Fibroblast of skin of right quadriceps (primary cell): ENCODE measurements at regions not wholly inside any gene's neighbourhood (a gene's known extent, or its start where the extent isn't known, plus 50 kb on each side); places are given as distances from the start of the nearest gene placed in this dataset.
"Not testable (repeated sequence)": the region's sequence is repeated elsewhere in the genome, so short reads cannot be mapped to it uniquely, and the experiment has no call there.

Source experiments
- DNase-seq: peaks from one replicate; pipeline ENCODE4 v3.0.0-alpha.2; 2013

DNA sequence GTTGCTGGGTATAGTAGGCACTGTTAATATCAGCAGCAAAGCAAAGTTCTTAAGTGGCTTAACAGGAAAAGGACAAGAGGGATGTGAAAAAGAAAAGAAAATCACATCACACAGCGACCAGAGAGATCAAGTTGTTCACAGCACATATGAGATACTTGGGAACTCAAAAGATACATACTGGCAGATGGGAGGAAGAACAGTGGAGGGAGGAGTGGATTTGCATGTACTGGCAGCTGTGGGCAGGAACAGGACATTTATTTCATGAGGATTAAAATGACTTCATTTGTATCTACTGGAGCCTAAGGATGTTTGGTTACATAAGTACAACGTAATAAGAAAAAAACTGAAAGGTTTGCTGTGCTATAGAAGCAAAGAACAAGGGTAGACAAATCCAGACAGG is 136.5 kb upstream of the IFNG-AS1 start:
- DNase-seq = no peak

DNA sequence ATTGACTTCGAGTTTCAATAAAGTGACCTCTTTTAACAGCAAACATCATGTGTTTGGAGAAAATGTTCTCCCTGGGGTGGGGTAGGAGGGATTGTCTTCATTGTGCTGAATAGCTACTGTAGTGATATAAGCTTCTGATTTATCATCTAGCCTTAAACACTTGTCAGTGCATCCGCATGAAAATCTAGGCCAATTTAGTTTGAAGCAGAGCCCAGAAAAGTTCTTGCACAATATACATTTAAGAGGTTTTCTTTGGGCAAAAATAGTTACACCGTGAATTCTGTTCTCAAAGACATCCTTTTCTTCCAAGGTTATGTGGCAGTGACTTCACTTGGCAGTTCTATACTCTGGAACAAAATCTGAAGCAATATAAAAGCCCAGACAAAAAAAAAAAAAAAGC is 136.0 kb upstream of the IFNG-AS1 start:
- peak; percentile 73 for DNase-seq

DNA sequence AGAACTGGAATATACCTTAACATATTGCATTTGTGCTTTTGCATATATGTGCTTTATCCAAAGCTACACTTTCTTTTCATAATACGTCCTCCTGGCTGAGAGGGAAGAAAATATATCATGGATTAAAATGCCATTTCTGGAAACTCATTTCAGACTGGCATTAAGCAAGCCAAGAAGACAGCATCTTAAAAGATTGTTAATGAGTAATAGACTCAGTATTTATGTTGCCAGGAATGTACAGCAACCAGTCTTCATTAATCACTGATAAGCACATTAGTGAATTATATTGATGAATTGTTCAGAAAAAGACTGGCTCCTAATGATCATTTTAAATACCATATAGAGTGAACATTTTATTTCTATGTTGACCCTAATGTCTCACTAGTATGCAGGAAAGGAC is 134.9 kb upstream of the IFNG-AS1 start:
- DNase-seq = peak; percentile 11

GRCh38 chr12:67855103-67855502 is 134.1 kb upstream of the IFNG-AS1 start:
- no peak for DNase-seq

DNA sequence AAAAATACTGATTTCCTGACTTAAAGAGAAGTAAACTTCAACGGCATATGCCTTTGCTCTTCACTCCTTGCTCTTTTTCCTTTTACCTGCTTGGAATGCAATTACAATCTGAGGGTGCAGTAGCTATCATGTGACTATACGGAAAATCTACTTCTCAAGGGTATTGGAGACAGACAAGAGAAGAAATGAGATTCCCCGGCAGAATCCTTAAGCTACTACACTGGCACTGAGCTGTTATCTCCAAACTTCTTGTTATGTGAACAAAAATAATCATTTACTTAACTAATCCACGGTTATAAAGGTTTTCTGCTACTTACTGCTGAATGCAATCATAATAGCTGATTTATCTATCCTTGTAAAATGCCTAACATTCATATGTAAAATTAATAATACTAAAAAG is 118.0 kb upstream of the IFNG-AS1 start:
- DNase-seq = no peak

DNA sequence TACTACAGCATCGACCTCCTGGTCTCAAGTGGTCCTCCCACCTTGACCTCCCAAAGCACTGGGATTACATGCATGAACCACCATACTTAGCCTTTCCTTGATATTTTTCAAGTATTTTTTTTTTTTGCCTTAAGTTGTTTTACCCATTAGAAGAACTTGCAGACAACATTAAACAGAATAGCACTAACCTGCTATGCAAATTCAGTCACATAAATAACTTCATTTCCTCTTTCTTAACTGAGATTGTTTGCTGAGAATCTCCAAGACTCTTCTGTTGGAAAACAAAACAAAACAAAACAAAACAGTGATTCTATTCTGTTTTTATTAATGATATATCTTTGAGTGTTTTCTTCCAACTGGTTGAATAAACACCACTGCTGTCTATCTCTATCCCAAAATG is 115.9 kb upstream of the IFNG-AS1 start:
- DNase-seq = no peak

GRCh38 chr12:67876305-67876915 is 112.8 kb upstream of the IFNG-AS1 start:
- DNase-seq = no peak

- no peak for DNase-seq
Observed at GRCh38 chr12:67877727-67878126, 111.5 kb upstream of the IFNG-AS1 start.

- DNase-seq = no peak
Observed at GRCh38 chr12:67879937-67880336, 109.3 kb upstream of the IFNG-AS1 start.

DNA sequence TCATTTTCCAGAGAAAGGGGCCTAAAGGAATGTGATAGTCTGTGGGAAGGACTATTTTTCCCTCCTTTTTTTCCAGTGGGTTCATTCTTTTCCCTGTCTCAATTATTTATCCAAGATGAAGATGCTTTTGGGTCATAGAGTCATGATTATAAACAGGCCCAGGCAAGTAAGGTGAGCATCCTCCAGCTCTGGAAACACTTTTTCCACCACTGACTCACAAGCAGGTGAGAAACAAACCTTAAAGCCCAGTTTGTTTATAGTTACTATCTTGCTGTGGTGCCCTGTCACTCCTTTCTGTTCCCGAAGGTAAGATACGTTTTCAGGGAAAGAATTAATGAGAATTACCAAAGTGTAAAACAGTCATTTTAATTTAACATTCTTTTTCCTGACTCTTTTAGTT is 107.7 kb upstream of the IFNG-AS1 start:
- no peak for DNase-seq

DNA sequence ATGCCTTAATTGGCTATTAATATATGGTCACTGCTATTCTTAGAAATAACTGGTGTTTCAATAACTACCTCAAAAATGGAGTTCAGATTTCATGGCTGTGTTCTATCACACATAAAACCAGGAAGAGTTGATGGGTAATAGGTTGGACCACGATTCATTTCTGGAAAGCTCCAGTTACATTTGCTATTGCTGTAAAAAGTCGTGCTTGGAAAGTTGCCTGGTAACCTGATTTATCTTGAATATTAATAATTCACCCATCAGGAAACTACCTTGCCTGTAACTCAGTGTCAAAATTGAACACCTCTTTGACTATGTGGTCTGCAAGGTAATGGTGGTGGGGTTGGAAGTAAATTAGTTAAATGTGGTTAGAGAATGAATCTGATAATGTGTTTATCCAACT is 104.7 kb upstream of the IFNG-AS1 start:
- DNase-seq = no peak

DNA sequence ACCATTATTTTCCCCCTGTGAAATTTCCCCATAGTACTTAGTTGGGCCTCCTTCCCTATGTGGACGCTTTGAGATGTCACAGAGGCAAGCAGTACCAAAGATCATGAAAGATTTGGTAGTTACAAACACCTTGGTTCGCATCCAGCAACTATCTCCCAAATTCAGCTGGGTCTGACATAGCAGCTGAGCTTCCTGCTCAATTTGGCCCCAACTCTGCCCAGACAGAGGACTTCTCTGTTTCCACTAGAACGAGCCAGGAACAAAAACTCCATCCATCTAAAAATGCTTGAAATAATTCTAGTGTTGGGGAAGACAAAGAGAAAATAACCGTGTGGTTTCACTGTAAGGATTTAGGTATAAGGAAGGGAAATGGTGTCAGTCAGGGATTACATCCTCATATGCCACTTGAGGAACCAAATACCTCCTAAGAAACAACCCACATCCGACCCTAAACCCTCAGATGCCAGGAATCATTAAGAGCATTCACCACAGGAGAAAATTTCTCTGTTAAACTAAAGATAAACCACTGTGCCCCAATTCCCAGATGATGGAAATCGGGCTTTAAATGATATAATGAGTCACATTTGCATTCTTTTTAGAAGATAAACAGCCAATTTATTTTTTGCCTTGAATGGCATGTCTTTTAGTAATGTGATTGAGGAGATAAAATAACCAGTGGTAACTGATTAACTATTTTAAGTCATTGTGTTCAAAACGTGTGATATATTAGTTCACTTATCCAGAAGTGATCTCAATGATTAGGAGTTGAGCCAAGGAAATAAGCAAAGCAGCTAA is 103.7 kb upstream of the IFNG-AS1 start:
- peak; percentile 54 for DNase-seq

- no peak for DNase-seq
Observed at GRCh38 chr12:67887065-67887464, 102.2 kb upstream of the IFNG-AS1 start.

GRCh38 chr12:67889931-67890330 is 99.3 kb upstream of the IFNG-AS1 start:
- no peak for DNase-seq

DNA sequence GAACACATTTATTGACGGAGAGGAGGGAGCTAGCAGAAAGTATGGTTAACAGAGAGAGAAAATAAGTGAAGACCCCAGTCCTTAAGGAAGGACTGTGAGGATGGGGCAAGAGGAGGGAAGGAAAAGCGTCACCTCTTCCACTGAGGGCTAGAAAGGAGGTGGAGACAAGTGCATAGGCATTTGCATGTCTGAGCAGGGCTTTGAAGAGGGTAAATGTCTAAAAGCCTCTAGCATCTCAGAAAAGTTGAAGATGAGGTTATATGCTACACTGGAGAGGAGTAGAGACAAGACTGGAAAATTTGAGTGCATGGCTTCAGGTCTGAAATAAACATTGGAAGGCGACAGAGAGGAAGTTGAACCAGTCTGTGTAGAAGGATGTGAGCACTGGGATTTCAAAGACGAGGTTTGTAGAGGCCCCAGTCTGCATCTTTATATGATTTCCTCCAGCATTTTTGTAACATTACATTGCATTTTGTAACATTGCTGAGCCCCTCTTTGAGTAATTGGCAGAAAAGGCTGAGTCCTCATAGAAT is 98.5 kb upstream of the IFNG-AS1 start:
- peak; percentile 20 for DNase-seq

GRCh38 chr12:67891596-67891995 is 97.7 kb upstream of the IFNG-AS1 start:
- no peak for DNase-seq

GRCh38 chr12:67892259-67893021 is 96.8 kb upstream of the IFNG-AS1 start:
- DNase-seq = no peak

DNA sequence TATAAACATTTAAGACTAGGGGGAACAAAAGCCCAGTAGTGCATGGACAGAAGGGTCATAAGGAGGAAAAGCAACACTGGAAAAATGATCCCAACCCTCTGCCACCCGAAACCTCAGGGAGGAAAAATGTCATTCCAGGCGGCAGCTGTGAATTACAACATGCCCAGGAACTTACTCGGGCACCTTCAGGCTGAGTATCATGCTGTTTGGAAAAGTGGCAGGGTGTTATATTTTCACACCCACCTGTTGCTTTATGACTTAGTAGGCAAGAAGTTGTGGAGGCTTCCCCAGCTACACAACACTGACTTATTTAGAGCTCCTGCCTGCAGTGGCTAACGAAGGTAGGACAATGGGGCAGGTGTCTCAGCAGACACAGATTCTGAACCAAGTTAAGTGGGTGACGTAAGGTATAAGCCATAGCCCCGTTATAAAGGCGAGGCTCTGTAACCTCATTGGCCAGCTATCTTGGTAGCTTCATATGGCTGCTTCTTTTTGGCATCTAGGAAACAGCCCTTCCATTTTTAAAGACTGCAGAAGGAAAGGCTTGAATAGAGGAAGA is 96.1 kb upstream of the IFNG-AS1 start:
- DNase-seq = no peak

GRCh38 chr12:67900418-67900817 is 88.8 kb upstream of the IFNG-AS1 start:
- DNase-seq = not testable (repeated sequence)

DNA sequence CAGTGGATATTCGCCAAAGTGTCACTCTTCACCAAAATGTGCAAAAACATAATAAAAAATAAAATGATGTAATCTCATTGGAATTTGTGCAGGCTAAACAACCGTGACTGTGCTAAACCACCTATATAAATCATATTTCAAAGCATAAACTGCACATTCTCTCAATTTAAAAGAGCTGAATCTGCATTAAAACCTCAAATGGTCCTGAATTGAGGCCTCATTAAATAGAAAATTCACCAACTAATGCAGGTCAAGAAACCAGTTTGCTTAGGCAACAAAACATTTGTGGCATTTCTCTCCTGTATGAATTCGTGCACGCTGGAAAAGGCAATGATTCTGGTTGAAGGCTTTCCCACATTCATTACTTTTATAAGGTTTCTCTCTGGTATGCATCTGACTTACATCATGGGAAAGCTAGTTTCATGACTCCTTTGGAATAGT is 80.1 kb upstream of the IFNG-AS1 start:
- peak; percentile 93 for DNase-seq

DNA sequence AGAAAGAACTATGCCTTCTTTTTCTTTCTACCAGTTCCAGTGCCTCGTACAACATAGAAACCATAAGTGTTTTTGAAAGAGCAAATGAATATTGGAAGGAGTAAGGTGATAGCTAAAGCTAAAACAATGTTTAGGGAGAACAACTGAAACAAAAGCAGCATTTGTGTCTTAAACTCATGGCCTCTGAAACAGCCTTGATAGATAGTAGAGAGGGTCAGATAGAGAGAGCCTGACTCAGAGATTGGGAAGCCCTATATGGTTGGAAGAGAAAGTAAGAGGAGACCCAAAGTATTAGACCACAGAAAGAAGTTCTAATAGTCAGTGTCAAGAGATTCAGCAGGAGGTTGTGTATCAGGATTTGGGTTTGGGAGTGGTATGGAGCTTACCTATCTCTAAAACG is 79.6 kb upstream of the IFNG-AS1 start:
- peak; percentile 38 for DNase-seq

DNA sequence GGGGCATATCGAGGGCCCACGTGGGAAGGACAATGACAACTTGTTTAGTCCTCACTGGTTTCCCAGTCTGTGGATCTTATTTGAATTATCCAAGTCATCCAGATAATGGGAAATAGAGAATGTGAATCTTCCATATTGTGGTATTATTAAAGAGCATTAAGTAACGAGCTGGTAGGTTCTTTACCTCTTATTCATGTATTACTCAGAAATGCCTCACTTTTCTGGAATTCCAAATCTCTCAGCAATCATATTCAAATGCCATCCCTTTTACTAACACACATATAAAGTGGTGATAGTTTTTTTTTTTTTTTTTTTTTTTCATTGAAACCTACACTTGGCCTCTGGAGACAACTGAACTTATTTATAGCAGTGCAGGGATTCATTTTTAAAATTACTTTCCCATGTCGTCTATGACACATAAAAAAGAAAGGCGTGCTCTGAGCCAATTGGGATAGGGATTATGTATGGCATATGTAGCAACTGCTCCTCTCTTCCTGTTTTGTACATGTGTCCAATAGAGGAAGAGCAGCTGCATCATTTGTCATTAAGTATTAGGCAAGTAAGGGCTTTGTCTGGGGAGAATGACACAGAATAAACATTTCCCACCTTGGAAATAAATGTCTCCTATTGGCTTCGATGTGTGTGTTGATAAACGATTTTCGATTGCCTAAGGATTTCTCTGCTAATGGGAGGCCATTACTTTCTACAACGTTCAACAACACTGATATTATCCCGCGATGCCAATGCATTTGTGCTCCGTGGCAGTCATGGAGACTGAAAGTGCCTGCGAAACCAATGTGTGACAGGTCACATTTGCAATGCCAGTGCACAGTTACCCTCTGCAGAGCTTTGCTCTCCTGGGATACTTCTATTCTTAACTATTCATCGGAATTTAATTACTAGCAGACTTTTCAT is 78.6 kb upstream of the IFNG-AS1 start:
- DNase-seq = peak; percentile 99
